Stimulated activated memory B cell treated with anti-CD40 and anti-IgM and Interleukin-4, amounts not matched to agents 10 μg/mL and 1 μg/mL and 100 μg/mL, for 72 hours (primary cell): ENCODE measurements at regions not wholly inside any gene's neighbourhood (a gene's known extent, or its start where the extent isn't known, plus 50 kb on each side); places are given as distances from the start of the nearest gene placed in this dataset.

Source experiments
- ATAC-seq: fragments of 150-1000 bp; cut with Tn5 transposase; 2 replicates; pipeline ENCODE4 v1.10.0; 2021
- H3K27ac Mint-ChIP-seq: one replicate; pipeline ENCODE4 v1.8.0; 2022; ENCODE audit warnings: mild to moderate bottlenecking, mixed read lengths
- H3K27me3 Mint-ChIP-seq: one replicate; pipeline ENCODE4 v1.8.0; 2022; ENCODE audit warnings: mixed read lengths
- H3K36me3 Mint-ChIP-seq: one replicate; pipeline ENCODE4 v1.8.0; 2022; ENCODE audit warnings: mixed read lengths
- H3K4me1 Mint-ChIP-seq: one replicate; pipeline ENCODE4 v1.8.0; 2022; ENCODE audit warnings: mixed read lengths
- H3K4me3 Mint-ChIP-seq: one replicate; pipeline ENCODE4 v1.8.0; 2022; ENCODE audit warnings: mild to moderate bottlenecking, moderate library complexity, mixed read lengths
- H3K9me3 Mint-ChIP-seq: one replicate; pipeline ENCODE4 v1.8.0; 2022; ENCODE audit warnings: mixed read lengths

- no peaks in the 10 kb centered on the region for H3K36me3 Mint-ChIP-seq
- H3K4me3 Mint-ChIP-seq: no peak overlapping the region
- H3K27me3 Mint-ChIP-seq: no peaks in the 10 kb centered on the region
Measured at GRCh38 chr3:30135190-30135589, 471.2 kb upstream of the TGFBR2 start.

GRCh38 chr3:30139283-30139682 is 467.1 kb upstream of the TGFBR2 start:
- Mint-ChIP-seq H3K4me1 (no peaks in the 10 kb centered on the region), H3K9me3 (peaks cover 6% of the 10 kb centered on the region), H3K36me3 (no peaks in the 10 kb centered on the region), H3K27me3 (no peaks in the 10 kb centered on the region), H3K27ac (no peak overlapping the region), H3K4me3 (no peak overlapping the region)
- ATAC-seq: no peak

More at GRCh38 chr3:30135190-30135589, 471.2 kb upstream of the TGFBR2 start:
- no peak for ATAC-seq
- H3K9me3 Mint-ChIP-seq: peaks cover 6% of the 10 kb centered on the region
- no peak overlapping the region for H3K27ac Mint-ChIP-seq
- no peaks in the 10 kb centered on the region for H3K4me1 Mint-ChIP-seq

- no peaks in the 10 kb centered on the region for H3K27me3 Mint-ChIP-seq
Measured at GRCh38 chr3:30140356-30141075, 465.9 kb upstream of the TGFBR2 start.

GRCh38 chr3:30141178-30141581 is 465.2 kb upstream of the TGFBR2 start:
- Mint-ChIP-seq H3K9me3 (peaks cover 3% of the 10 kb centered on the region), H3K4me1 (no peaks in the 10 kb centered on the region), H3K27ac (no peak overlapping the region), H3K4me3 (no peak overlapping the region), H3K27me3 (no peaks in the 10 kb centered on the region), H3K36me3 (no peaks in the 10 kb centered on the region)
- no peak for ATAC-seq

More at GRCh38 chr3:30140356-30141075, 465.9 kb upstream of the TGFBR2 start:
- Mint-ChIP-seq H3K36me3 (no peaks in the 10 kb centered on the region), H3K4me3 (no peak overlapping the region), H3K27ac (no peak overlapping the region), H3K4me1 (no peaks in the 10 kb centered on the region), H3K9me3 (peaks cover 6% of the 10 kb centered on the region)
- ATAC-seq: no peak

- Mint-ChIP-seq H3K9me3 (no peaks in the 10 kb centered on the region), H3K27ac (no peak overlapping the region), H3K27me3 (no peaks in the 10 kb centered on the region), H3K4me1 (no peaks in the 10 kb centered on the region), H3K4me3 (no peak overlapping the region), H3K36me3 (no peaks in the 10 kb centered on the region)
- ATAC-seq: no peak
Measured at GRCh38 chr3:30141927-30142326, 464.5 kb upstream of the TGFBR2 start.

GRCh38 chr3:30142946-30143345 is 463.5 kb upstream of the TGFBR2 start:
- no peak for ATAC-seq
- no peak overlapping the region for H3K27ac Mint-ChIP-seq
- H3K36me3 Mint-ChIP-seq: no peaks in the 10 kb centered on the region
- no peaks in the 10 kb centered on the region for H3K4me1 Mint-ChIP-seq
- no peak overlapping the region for H3K4me3 Mint-ChIP-seq
- H3K9me3 Mint-ChIP-seq: no peaks in the 10 kb centered on the region
- no peaks in the 10 kb centered on the region for H3K27me3 Mint-ChIP-seq

- ATAC-seq: no peak
- no peaks in the 10 kb centered on the region for H3K9me3 Mint-ChIP-seq
- no peaks in the 10 kb centered on the region for H3K36me3 Mint-ChIP-seq
- H3K4me3 Mint-ChIP-seq: no peak overlapping the region
- H3K27me3 Mint-ChIP-seq: peaks cover under 1% of the 10 kb centered on the region
- H3K27ac Mint-ChIP-seq: no peak overlapping the region
- no peaks in the 10 kb centered on the region for H3K4me1 Mint-ChIP-seq
Measured at GRCh38 chr3:30145281-30145680, 461.1 kb upstream of the TGFBR2 start.

GRCh38 chr3:30146978-30147377 is 459.4 kb upstream of the TGFBR2 start:
- Mint-ChIP-seq H3K27me3 (peaks cover 9% of the 10 kb centered on the region), H3K4me3 (no peak overlapping the region), H3K27ac (no peak overlapping the region), H3K9me3 (no peaks in the 10 kb centered on the region), H3K4me1 (no peaks in the 10 kb centered on the region), H3K36me3 (no peaks in the 10 kb centered on the region)
- no peak for ATAC-seq

- H3K4me1 Mint-ChIP-seq: no peaks in the 10 kb centered on the region
- H3K27ac Mint-ChIP-seq: no peak overlapping the region
- no peak for ATAC-seq
- no peak overlapping the region for H3K4me3 Mint-ChIP-seq
- no peaks in the 10 kb centered on the region for H3K36me3 Mint-ChIP-seq
- H3K9me3 Mint-ChIP-seq: no peaks in the 10 kb centered on the region
- peaks cover 9% of the 10 kb centered on the region for H3K27me3 Mint-ChIP-seq
Measured at GRCh38 chr3:30154853-30155252, 451.5 kb upstream of the TGFBR2 start.

- Mint-ChIP-seq H3K36me3 (no peaks in the 10 kb centered on the region), H3K27ac (no peak overlapping the region), H3K27me3 (peaks cover 4% of the 10 kb centered on the region), H3K4me3 (no peak overlapping the region), H3K4me1 (no peaks in the 10 kb centered on the region), H3K9me3 (no peaks in the 10 kb centered on the region)
- ATAC-seq: no peak
Measured at GRCh38 chr3:30155755-30156154, 450.6 kb upstream of the TGFBR2 start.

GRCh38 chr3:30156586-30157498 is 449.6 kb upstream of the TGFBR2 start:
- Mint-ChIP-seq H3K4me1 (peaks cover 6% of the 10 kb centered on the region), H3K9me3 (no peaks in the 10 kb centered on the region), H3K27ac (no peak overlapping the region), H3K36me3 (no peaks in the 10 kb centered on the region), H3K27me3 (peaks cover 9% of the 10 kb centered on the region), H3K4me3 (no peak overlapping the region)
- ATAC-seq: no peak

GRCh38 chr3:30161375-30161774 is 445.0 kb upstream of the TGFBR2 start:
- H3K4me3 Mint-ChIP-seq: no peak overlapping the region
- no peak for ATAC-seq
- H3K4me1 Mint-ChIP-seq: peaks cover 6% of the 10 kb centered on the region
- H3K27ac Mint-ChIP-seq: no peak overlapping the region
- peaks cover 3% of the 10 kb centered on the region for H3K9me3 Mint-ChIP-seq
- H3K36me3 Mint-ChIP-seq: no peaks in the 10 kb centered on the region
- peaks cover 13% of the 10 kb centered on the region for H3K27me3 Mint-ChIP-seq

GRCh38 chr3:30162579-30162978 is 443.8 kb upstream of the TGFBR2 start:
- H3K4me1 Mint-ChIP-seq: peaks cover 6% of the 10 kb centered on the region
- no peak for ATAC-seq
- H3K4me3 Mint-ChIP-seq: no peak overlapping the region
- no peak overlapping the region for H3K27ac Mint-ChIP-seq
- H3K27me3 Mint-ChIP-seq: peaks cover 13% of the 10 kb centered on the region
- H3K36me3 Mint-ChIP-seq: no peaks in the 10 kb centered on the region
- peaks cover 3% of the 10 kb centered on the region for H3K9me3 Mint-ChIP-seq

- no peak overlapping the region for H3K27ac Mint-ChIP-seq
- no peaks in the 10 kb centered on the region for H3K36me3 Mint-ChIP-seq
- ATAC-seq: no peak
- peaks cover 7% of the 10 kb centered on the region for H3K27me3 Mint-ChIP-seq
- peaks cover 1% of the 10 kb centered on the region for H3K4me1 Mint-ChIP-seq
- H3K4me3 Mint-ChIP-seq: no peak overlapping the region
- H3K9me3 Mint-ChIP-seq: peaks cover 3% of the 10 kb centered on the region
Measured at GRCh38 chr3:30166535-30166934, 439.9 kb upstream of the TGFBR2 start.

- no peaks in the 10 kb centered on the region for H3K27me3 Mint-ChIP-seq
- no peak overlapping the region for H3K27ac Mint-ChIP-seq
- H3K4me3 Mint-ChIP-seq: no peak overlapping the region
- no peaks in the 10 kb centered on the region for H3K4me1 Mint-ChIP-seq
- no peaks in the 10 kb centered on the region for H3K36me3 Mint-ChIP-seq
- peaks cover 3% of the 10 kb centered on the region for H3K9me3 Mint-ChIP-seq
- ATAC-seq: no peak
Measured at GRCh38 chr3:30167541-30168011, 438.8 kb upstream of the TGFBR2 start.
